ENCODE measurements at regions not wholly inside any gene's neighbourhood (a gene's known extent, or its start where the extent isn't known, plus 50 kb on each side); places are given as distances from the start of the nearest gene placed in this dataset.
A peak's percentile ranks its signal among the peaks of the same experiment; 100 is the strongest.

DNA sequence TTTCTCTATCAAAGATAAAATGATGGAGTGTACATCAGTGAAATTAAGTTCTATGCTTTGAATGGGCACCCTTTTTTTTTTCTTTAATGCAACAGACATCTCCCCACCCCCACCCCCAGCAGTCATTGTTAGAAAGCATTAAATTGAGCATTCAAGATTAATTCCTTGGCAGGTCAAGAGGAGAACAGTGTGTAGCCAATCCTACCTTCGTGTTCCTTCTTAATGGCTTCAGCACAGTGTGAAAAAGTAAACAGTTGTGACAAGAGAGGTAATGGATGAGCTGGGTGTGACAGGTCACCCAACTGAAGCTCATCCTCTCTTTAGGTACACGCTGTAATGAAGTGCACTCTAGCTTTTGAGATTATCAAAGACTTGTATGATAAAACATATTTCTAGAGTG is 198.5 kb upstream of the RARB start:
- DNase-seq (ENCODE audit: low spot score), result no peak

DNA sequence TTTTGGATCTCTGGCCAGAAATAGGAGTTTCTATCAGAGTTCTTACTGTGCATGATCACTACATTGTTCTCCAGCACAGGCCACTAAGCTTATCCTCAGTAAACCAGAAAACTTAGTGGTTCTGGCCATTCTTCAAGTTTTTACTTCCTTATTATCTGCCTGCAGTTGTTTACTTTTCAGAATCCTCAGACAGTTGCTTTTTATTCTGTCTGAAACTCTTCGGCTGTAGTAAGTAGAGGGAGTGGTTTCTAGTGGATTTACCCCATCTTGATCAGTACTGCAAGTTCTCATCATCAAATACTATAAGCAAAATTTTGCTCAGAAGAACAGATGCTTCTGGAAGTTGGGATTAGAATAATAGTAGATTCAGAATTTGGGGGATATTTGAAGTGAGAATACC is 193.0 kb upstream of the RARB start:
- DNase-seq (ENCODE audit: low spot score), result no peak

DNA sequence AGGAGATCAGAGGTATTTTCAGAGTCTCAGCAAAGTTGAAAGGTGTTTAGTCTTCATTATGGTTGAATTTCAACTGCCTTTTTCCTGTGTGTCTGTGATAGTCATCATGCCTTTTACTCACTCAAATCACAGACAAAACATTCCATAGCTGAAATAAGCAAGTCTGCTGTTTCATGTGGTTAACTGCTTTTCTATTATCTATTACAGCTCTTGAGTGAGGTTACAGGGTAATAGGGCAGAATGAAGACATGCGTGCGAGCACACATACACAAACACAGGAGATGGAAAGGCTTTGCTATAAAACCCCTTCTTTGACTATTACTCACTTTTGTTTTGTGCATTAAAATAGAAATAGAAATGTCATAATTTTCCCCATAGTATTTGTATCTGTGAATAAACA is 192.6 kb upstream of the RARB start:
- DNase-seq (ENCODE audit: low spot score), result no peak

DNA sequence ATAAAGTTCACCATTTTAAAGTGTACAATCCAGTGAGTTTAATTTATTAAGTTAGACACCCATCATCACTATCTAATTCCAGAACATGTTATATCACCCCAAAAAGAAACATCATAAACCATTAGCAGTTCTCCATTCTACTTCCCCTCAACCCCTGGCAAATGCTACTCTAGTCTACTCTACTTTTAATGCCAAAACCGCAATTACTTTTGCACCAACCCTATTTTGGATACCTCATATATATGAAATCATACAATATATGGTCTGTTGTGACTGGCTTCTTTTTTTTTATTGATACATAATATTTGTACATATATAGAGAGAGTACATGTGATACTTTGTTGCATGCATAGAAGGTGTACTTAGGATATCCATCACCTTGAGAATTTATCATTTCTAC is 190.5 kb upstream of the RARB start:
- DNase-seq (ENCODE audit: low spot score), result no peak

DNA sequence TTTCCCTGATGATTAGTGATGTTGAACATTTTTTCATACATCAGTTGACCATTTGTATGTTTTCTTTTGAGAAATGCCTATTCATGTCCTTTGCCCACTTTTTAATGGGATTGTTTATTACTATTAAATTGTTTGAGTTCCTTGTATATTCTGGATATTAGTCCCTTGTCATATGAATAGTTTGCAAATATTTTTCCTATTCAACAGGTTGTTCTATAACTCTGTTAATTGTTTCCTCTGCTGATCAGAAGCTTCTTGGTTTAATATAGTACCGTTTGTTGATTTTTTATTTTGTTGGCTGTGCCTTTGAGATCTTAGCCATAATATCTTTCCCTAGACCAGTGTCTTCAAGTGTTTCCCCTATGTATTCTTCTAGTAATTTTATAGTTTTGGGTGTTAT is 189.0 kb upstream of the RARB start:
- DNase-seq (ENCODE audit: low spot score), result no peak

DNA sequence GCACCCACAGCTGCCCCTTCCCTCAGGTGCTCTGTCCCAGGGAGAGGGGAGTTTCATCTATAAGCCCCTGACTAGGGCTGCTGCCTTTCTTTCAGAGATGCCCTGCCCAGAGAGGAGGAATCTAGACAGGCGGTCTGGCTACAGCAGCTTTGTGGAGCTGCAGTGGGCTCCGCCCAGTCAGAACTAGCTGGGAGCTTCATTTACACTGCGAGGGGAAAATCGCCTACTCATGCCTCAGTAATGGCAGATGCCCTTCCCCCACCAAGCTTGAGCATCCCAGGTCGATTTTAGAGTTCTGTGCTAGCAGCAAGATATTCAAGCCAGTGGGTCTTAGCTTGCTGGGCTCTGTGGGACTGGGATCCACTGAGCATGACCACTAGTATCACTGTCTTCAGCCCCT is 181.2 kb upstream of the RARB start:
- no peak for DNase-seq (ENCODE audit: low spot score)

DNA sequence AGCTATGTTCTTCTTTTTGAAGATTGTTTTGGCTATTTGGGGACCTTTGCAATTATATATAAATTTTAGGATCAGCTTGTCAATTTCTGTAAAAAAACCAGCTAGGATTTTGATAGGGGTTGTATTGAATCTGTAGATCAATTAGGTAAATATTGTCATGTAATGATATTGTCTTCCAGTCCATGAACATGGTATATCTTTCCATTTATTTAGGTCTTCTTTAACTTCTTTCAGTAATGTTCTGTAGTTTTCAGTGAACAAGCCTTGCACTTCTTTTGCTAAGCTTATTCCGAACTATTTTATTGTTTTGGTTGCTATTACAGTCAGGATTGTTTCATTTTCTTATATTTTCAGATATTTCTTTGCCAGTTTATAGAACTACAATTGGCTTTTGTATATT is 175.8 kb upstream of the RARB start:
- no peak for DNase-seq (ENCODE audit: low spot score)

DNA sequence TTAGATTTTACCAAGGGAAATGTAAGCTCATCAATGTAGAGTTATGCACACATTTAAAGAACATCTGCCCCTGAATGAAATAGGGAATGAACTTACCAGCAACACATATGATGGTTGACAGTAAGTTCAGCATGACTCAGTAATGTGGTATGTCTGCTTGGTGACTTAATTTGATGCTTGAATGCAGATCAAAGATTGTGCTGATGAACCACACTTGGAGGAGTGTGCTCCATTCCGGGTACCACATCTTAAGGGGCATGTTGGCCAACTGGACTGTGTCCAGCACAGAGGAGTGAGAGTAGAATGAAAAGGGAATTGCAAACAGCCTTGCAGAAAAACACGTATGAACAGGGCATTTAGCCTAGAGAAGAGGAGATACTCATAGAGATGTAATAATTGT is 171.0 kb upstream of the RARB start:
- no peak for DNase-seq (ENCODE audit: low spot score)

DNA sequence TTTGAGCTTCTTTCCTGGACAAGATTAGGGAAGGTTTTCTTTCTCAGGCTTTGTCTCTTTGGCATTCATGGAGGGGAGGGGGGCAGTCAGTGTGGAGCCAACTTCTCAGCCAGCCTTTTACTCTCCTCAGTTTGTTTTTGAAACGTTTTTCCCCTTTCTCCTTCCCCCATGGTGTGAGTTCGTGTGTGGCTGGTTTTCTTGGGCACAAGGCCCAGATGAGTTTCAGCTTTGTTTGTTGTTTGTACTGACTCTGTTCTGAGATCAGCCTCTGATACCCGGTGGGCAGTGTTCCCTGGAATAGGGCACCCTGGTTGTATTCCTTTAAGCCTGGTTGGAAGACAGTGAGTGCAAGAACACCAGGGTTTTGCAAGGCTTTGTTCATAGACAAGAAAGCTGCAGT is 168.2 kb upstream of the RARB start:
- no peak for DNase-seq (ENCODE audit: low spot score)

DNA sequence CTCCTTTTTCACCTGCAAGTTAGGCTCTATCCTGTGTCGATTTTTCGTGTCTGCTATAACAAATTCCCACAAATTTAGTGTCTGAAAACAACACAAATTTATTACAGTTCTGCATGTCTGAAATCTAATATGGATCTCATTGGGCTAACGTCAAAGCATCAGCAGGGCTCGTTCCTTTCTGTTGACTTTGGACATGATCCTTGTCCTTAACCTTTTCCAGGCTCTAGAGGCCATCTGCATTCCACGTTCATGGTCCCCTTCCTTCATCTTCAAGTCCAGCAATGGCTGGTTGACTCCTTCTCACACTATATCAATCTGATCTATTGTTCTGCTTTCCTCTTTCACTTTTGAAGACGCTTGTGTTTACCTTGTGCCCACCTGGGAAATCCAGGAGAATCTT is 165.7 kb upstream of the RARB start:
- DNase-seq (ENCODE audit: low spot score), result no peak

DNA sequence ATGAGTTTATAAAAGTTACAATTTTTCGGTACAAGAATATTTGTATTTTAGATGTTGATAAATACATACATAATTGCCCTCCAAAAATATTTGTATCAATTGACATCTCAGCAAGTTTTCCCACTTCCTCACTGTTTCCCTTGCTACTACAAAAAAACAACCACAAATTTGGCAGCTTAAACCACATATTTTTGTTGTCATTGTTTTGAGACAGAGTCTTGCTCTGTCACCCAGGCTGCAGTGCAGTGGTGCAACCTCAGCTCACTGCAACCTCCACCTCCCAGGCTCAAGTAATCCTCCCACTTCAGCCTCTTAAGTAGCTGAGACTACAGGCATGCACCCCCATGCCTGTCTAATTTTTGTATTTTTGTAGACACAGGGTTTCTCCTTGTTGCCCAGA is 162.8 kb upstream of the RARB start:
- DNase-seq (ENCODE audit: low spot score), result no peak

DNA sequence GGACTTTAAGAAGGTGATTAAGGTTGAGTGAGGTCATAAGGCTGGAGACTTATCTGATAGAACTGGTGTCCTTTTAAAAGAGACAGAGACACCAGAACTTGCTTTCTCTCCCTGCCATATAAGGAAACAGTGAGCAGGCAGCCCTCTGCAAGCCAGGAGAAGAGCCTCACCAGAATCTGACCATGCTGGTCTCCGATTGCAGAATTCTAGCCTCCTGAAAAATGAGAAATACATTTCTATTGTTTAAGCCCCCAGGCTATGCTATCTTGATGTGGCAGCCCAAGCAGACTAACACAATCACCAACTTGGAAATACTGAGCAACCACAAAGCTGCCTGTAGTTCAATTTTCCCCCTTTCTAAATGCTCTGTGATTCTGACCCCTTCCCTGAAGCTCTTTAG is 161.4 kb upstream of the RARB start:
- no peak for DNase-seq (ENCODE audit: low spot score)

DNA sequence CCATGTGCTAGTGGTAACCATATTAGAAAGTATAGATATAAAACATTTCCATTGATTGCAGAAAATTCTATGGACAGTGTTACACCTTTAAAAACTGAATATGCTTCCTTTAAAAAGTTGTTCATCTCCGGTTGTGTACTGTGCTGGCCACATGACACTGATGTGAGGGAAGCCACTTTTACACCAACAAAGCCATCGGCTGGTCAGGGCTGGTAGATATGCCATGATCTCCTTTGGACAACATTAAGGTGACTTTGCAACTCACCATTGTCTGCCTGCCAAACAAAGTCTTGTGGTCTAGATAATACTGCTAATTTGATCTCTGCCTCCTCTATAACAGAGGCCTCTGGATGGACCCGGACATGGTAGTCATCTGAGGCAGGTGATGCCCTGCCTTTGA is 156.0 kb upstream of the RARB start:
- DNase-seq (ENCODE audit: low spot score), result no peak

DNA sequence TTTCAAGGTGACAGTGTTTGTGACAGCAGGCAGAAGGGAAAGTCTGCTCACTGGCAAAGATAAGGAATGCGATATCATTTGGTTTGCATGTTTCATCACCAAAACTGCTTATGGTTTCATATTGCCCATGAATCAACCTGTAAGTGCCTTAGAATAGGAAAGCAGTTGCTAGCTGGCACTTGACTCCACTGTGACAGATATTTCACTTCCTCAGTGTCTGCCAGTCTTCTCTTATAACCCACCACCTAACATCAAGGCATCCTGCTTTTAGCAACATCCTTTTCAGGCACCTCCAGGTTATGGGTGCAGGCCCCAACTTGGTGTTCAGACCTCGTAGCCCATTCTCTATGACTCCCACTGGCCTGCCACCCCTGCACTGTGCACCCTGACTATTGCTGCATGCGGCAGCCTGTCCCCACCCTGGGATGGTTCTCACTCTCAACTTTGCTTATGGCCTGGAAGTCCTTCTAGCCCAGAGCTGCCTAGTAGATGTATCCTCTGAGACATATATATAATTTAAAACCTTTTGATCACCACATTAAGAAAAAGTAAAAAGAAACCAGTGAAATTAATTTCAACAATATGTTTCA is 154.4 kb upstream of the RARB start:
- DNase-seq (ENCODE audit: low spot score), result no peak

DNA sequence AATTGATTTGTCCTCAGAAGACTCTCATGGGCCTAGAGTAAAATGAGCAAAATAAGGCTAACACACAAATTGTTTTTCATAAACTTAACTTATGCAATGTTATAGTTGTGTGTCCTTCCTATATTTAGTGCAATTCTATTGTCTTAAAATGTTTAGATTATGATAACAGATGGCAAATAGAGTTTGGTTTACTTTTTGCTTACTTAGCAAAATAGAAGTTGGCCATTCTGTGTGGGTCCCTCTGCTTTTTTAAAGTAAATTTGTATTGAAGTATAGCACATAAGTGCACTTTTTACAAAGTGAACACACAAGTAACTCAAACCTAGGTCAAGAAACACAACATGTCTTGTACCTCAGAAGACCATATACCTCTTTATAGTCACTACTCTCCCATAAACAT is 150.6 kb upstream of the RARB start:
- no peak for DNase-seq (ENCODE audit: low spot score)

DNA sequence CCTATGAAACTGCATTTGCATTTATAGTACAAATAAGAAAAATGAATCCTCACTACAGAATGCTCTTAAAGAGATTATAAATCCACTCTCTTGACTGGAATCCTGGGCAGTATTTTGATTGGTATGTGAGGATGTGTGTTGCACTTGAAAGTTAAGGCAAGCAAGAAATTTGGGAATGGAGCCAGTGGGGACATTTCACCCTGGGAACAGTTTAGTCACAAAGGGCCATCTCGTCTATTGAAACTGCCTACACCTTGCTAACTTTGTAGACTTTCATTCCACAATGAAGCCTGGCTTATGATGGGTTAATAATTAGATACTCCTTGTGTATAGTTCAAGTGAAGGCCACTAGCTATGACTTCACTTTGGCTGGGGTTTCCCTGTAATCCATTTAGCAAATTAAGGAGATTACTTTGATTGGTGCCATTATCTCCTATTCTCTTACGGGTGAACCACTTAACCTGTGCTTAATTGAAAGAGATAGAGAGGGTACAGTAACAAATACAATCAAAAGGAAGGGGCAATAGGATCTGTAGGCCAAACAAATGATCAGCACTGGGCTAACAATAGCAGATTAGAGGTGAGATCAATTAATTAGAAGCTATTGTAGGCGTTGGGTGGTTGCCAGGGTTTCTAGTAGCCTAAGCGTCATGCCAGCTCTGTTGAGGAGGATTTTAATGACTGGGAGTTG is 146.9 kb upstream of the RARB start:
- DNase-seq (ENCODE audit: low spot score), result no peak

DNA sequence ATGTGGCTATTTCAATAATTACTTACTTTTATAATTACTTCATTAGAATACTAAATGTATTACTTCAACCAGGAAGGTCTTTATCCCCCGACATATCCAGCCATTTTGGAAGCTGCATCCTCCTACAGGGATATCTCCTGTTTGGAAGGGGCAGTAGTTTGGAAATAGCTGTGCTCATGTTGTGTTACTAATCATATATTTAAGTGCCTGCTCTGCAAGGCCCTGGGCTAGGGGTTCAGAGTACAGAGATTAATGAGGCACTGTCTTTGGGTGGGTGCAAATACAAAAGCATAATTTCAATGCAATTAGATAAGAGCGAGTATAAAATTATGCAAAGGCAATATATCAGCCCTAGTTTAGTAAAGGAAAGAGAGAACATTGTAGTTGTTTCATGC is 146.3 kb upstream of the RARB start:
- no peak for DNase-seq (ENCODE audit: low spot score)

DNA sequence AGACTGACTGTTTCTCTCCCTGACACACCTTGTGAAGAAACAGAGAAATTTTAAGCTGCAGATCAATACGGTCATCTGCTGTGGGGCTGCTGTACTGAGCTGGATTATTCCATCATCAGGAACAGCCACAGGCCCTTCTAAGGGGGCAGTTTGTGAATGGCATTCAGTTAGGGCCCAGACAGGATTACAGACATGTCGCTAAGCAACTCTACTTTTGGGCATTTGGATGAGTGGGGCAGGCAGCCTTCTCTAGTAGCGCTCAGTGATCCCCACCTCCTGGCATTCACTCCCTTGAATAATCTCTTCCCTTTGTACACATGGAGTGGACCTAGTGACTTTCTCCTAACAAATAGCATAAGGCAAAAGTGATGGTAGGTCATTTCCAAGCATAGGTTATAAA is 144.4 kb upstream of the RARB start:
- DNase-seq (ENCODE audit: low spot score), result no peak

DNA sequence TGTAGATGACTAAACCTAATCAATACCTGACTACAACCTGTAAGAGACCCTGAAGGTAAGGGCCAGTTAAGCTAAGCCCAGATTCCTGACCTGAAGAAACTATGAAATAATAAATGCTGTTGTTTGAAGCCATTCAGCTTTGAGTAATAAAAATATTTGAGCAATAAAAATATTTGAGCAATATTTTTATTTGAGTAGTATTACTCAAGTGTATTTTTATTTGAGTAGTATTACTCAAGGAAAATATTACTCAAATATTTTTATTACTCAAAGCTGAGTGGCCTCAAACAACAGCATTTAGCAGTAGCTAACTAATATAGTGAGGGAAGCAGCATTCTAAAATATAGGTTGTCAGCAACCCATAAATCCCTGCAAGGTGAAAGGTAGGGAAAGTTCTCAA is 143.8 kb upstream of the RARB start:
- DNase-seq (ENCODE audit: low spot score), result no peak

DNA sequence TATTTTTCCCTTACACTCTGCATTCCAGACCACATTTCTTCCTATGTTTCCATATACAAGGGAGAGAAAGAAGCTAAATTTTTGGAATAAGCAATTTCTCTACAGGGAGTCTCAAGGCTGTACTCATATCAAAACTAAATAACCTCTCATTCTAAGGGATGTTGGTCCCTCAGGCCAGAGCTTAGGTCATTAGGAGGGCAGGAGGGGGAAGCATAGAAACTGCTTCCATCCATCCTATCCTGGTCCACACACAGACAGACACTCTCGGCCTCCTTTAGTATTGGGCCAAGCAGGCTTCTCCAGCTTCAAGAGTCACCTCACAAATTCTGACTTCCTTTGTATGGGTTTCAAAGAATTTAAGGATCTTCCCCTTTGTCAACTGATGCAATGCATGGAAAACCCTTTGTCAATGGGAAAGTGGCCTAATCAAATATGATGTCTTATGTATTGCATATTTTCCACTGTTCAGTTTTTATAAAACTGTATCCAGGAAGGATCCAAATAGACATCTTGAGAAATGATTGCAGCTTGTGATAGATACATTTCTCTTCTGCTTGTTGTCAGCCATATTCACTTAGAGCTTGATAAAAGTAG is 140.7 kb upstream of the RARB start:
- no peak for DNase-seq (ENCODE audit: low spot score)

DNA sequence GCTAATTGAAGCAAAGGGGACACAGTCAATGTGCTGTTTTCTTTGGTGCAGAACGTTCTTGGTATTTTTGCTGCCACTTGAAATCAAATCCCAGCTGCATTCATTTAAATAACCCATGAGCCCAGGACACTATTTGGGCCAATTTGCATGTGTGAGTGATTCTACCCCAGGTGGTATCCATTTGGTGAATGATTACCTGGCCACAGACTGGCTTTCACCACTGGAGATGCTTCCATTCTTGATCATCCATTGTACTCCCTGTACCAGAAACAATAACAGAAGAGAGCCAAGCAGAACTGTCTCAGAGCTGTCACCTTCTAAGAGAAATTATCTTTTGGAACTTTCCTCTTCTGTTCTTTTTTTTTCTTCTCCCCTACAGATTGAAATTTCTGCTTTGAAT is 139.7 kb upstream of the RARB start:
- DNase-seq (ENCODE audit: low spot score), result no peak

DNA sequence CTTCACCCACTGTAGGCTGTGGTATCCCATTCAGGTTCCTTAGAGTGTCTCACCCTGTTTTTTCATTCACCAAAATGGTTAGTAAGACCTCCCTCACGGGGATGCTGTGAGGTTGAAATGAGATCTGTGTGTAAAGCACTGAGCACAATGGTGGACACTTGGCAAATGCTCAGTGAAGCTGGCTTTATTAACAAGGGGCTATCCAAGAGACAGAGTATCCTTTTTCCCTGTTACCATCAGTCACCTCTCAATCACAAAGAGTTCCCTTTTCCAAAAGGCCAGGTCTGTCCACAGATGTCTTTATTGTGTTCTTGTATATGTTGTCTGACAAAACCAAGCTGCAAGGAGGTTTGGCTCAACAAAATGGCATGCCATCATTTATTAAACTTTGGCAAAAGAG is 138.9 kb upstream of the RARB start:
- DNase-seq (ENCODE audit: low spot score), result no peak

DNA sequence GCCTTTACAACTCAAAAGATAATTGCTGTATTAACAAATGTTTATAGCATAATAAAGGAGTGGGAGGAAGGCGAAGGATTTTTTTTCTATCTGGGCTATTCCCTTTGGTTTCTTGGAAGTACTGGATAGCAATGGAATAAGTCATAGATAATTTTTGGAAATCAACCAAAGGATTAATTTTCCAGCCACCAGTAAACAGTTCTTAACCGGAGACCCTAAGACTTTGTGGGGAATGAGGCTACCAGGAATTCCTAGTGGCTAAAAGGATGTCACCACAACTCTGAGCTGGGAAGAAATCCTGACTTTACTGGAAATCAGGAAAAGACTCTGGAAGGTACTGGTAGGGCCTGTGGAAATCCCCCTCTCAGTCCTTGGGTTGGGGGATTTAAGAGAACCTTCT is 138.4 kb upstream of the RARB start:
- no peak for DNase-seq (ENCODE audit: low spot score)

DNA sequence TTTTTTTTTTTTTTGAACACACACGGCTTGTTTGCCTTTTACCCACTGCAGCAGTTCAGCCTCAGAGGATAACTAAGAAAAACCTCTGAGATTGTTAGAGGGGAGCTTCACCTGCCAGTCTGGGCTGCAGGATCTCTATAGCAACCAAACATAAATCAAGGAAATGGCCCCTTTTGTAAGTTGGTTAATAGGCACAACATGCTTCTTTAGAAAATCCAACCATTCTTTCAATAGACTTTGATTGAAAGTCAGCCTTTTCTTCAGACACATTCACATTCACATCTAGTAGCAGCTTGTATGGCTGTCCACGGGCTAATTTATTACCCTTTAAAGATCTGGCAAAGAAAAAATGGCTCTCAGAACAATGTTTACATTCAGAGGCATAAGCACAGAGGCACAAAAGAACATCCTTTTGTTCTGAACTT is 136.6 kb upstream of the RARB start:
- DNase-seq (ENCODE audit: low spot score), result peak; percentile 79
